ENCODE measurements at regions not wholly inside any gene's neighbourhood (a gene's known extent, or its start where the extent isn't known, plus 50 kb on each side); places are given as distances from the start of the nearest gene placed in this dataset.

DNA sequence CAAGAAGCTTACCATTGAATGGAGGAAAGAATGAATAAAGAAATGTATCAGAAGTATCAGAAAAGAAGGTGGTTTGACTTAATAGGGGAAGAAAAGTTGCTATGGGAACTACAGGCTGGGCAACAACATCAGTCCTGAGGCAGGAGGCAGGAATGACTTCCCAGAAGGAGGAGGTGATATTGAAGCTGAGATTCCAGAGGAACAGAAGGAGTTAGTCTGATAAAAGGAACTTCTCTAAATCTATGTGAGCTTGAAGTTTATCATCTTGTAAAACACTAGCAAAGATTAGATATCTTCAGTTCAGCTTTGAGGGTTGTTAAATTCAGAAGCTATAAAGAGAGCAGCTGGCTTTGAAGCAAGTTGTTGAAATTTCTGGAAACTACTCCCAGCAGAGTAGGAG, 213.3 kb upstream of the THRB start:
- DNase-seq (ENCODE audit: low read depth in 1 of 2, low spot score in 1 of 2), result no peak
- TF ChIP-seq GABPA (IDR thresholded peaks at IDR 0.05; ENCODE audit: low read depth) (no peak), SPI1 (IDR thresholded peaks at IDR 0.05; ENCODE audit: borderline replicate concordance, low read depth) (no peak), POLR2AphosphoS5 (IDR thresholded peaks at IDR 0.05; ENCODE audit: low read depth) (no peak)
- TF ChIP-seq, protein P1, sequence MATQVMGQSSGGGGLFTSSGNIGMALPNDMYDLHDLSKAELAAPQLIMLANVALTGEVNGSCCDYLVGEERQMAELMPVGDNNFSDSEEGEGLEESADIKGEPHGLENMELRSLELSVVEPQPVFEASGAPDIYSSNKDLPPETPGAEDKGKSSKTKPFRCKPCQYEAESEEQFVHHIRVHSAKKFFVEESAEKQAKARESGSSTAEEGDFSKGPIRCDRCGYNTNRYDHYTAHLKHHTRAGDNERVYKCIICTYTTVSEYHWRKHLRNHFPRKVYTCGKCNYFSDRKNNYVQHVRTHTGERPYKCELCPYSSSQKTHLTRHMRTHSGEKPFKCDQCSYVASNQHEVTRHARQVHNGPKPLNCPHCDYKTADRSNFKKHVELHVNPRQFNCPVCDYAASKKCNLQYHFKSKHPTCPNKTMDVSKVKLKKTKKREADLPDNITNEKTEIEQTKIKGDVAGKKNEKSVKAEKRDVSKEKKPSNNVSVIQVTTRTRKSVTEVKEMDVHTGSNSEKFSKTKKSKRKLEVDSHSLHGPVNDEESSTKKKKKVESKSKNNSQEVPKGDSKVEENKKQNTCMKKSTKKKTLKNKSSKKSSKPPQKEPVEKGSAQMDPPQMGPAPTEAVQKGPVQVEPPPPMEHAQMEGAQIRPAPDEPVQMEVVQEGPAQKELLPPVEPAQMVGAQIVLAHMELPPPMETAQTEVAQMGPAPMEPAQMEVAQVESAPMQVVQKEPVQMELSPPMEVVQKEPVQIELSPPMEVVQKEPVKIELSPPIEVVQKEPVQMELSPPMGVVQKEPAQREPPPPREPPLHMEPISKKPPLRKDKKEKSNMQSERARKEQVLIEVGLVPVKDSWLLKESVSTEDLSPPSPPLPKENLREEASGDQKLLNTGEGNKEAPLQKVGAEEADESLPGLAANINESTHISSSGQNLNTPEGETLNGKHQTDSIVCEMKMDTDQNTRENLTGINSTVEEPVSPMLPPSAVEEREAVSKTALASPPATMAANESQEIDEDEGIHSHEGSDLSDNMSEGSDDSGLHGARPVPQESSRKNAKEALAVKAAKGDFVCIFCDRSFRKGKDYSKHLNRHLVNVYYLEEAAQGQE (IDR thresholded peaks at IDR 0.05; ENCODE audit: insufficient replicate concordance, low read depth), result no peak
- TF ChIP-seq, protein P2, sequence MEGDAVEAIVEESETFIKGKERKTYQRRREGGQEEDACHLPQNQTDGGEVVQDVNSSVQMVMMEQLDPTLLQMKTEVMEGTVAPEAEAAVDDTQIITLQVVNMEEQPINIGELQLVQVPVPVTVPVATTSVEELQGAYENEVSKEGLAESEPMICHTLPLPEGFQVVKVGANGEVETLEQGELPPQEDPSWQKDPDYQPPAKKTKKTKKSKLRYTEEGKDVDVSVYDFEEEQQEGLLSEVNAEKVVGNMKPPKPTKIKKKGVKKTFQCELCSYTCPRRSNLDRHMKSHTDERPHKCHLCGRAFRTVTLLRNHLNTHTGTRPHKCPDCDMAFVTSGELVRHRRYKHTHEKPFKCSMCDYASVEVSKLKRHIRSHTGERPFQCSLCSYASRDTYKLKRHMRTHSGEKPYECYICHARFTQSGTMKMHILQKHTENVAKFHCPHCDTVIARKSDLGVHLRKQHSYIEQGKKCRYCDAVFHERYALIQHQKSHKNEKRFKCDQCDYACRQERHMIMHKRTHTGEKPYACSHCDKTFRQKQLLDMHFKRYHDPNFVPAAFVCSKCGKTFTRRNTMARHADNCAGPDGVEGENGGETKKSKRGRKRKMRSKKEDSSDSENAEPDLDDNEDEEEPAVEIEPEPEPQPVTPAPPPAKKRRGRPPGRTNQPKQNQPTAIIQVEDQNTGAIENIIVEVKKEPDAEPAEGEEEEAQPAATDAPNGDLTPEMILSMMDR (IDR thresholded peaks at IDR 0.05; ENCODE audit: insufficient read depth, low read length), result no peak
- no peak overlapping the region for H3K4me3 ChIP-seq (replicated peaks; ENCODE audit: insufficient read depth, low read length)

DNA sequence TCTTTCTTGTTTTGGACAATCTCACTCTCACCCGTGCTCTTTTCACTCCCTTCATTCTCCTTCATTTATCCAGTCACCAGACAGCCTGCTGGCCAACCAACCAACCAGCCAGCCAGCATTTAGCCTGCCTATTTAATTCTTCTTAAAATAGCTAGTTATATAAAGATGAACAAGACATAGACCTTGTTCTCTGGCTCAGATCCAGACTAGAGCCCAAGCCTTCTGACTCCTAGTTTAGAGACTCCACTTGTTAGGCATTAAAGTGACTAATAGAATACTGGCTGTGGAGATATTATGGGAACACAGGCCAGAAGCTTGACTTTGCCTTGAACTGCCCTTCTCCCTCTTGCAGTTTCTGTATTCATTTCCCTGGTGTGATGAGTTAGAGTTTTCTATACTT, 215.3 kb upstream of the THRB start:
- DNase-seq (ENCODE audit: low read depth in 1 of 2, low spot score in 1 of 2), result no peak
- Histone ChIP-seq H3K27me3 (ENCODE audit: insufficient read depth, poor library complexity, severe bottlenecking) (no peaks in the 10 kb centered on the region), H3K27ac (replicated peaks) (no peak overlapping the region), H3K4me3 (replicated peaks; ENCODE audit: insufficient read depth, low read length) (no peak overlapping the region)
- TF ChIP-seq SPI1 (IDR thresholded peaks at IDR 0.05; ENCODE audit: borderline replicate concordance, low read depth) (no peak), POLR2AphosphoS5 (IDR thresholded peaks at IDR 0.05; ENCODE audit: low read depth) (no peak), GABPA (IDR thresholded peaks at IDR 0.05; ENCODE audit: low read depth) (no peak)
- TF ChIP-seq, protein P1 (IDR thresholded peaks at IDR 0.05; ENCODE audit: insufficient replicate concordance, low read depth), result no peak
- TF ChIP-seq, protein P2 (IDR thresholded peaks at IDR 0.05; ENCODE audit: insufficient read depth, low read length), result no peak

More for the DNA sequence above, 213.3 kb upstream of the THRB start:
- Histone ChIP-seq H3K27ac (replicated peaks) (no peak overlapping the region), H3K27me3 (ENCODE audit: insufficient read depth, poor library complexity, severe bottlenecking) (no peaks in the 10 kb centered on the region)

DNA sequence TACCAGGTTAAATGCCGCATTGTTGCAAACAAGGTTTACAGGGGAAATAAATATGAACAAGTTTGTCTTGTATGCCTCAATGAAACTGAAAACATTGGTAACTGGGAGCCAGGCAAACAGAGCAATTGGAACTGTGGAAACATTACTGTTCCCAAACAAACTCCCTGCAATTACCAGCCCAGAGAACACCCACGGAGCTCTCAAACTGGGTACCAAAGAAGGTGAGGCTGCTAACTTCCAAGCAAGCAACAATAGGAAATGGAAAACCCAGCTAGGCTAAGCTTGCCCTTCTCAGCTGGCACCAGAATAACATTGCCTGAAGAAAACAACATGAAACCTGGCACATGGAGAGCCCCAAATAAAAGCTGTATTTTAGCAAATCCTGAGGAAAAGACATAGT, 218.9 kb upstream of the THRB start:
- TF ChIP-seq POLR2AphosphoS5 (IDR thresholded peaks at IDR 0.05; ENCODE audit: low read depth) (no peak), GABPA (IDR thresholded peaks at IDR 0.05; ENCODE audit: low read depth) (no peak), SPI1 (IDR thresholded peaks at IDR 0.05; ENCODE audit: borderline replicate concordance, low read depth) (no peak)
- TF ChIP-seq, protein P2 (IDR thresholded peaks at IDR 0.05; ENCODE audit: insufficient read depth, low read length), result no peak
- TF ChIP-seq, protein P1 (IDR thresholded peaks at IDR 0.05; ENCODE audit: insufficient replicate concordance, low read depth), result no peak
- Histone ChIP-seq H3K27me3 (ENCODE audit: insufficient read depth, poor library complexity, severe bottlenecking) (no peaks in the 10 kb centered on the region), H3K4me3 (replicated peaks; ENCODE audit: insufficient read depth, low read length) (no peak overlapping the region)

More for the DNA sequence above, 218.9 kb upstream of the THRB start:
- DNase-seq (ENCODE audit: low read depth in 1 of 2, low spot score in 1 of 2), result no peak
- H3K27ac ChIP-seq (replicated peaks), result no peak overlapping the region
